Endothelial cell (in vitro differentiated cells): ENCODE measurements at regions not wholly inside any gene's neighbourhood (a gene's known extent, or its start where the extent isn't known, plus 50 kb on each side); places are given as distances from the start of the nearest gene placed in this dataset.

Source experiments
- DNase-seq: peaks from one replicate; pipeline ENCODE4 v3.0.0; 2021; ENCODE audit warnings: low spot score
- H3K27ac Mint-ChIP-seq: one replicate; pipeline ENCODE4 v1.8.0; 2021; ENCODE audit warnings: mixed read lengths, inconsistent platforms; ENCODE audit not compliant: unreplicated experiment
- H3K27me3 Mint-ChIP-seq: one replicate; pipeline ENCODE4 v1.8.0; 2021; ENCODE audit warnings: mild to moderate bottlenecking, moderate library complexity, mixed read lengths, inconsistent platforms; ENCODE audit not compliant: unreplicated experiment
- H3K36me3 Mint-ChIP-seq: one replicate; pipeline ENCODE4 v1.8.0; 2021; ENCODE audit warnings: mild to moderate bottlenecking, low read depth, mixed read lengths, inconsistent platforms; ENCODE audit not compliant: unreplicated experiment
- H3K4me1 Mint-ChIP-seq: one replicate; pipeline ENCODE4 v1.8.0; 2021; ENCODE audit warnings: mild to moderate bottlenecking, mixed read lengths, inconsistent platforms; ENCODE audit not compliant: unreplicated experiment
- H3K4me3 Mint-ChIP-seq: one replicate; pipeline ENCODE4 v1.8.0; 2021; ENCODE audit warnings: mild to moderate bottlenecking, mixed read lengths, inconsistent platforms; ENCODE audit not compliant: unreplicated experiment
- H3K9me3 Mint-ChIP-seq: one replicate; pipeline ENCODE4 v1.8.0; 2021; ENCODE audit warnings: mixed read lengths, inconsistent platforms; ENCODE audit not compliant: unreplicated experiment
- TF ChIP-seq, protein P1 (sequence below): fragments of 200-600 bp; sonication (generic); IDR thresholded peaks from one replicate; pipeline ENCODE4 v1.5.0; 2021; ENCODE audit warnings: antibody characterized with exemption; ENCODE audit not compliant: unreplicated experiment

DNA sequence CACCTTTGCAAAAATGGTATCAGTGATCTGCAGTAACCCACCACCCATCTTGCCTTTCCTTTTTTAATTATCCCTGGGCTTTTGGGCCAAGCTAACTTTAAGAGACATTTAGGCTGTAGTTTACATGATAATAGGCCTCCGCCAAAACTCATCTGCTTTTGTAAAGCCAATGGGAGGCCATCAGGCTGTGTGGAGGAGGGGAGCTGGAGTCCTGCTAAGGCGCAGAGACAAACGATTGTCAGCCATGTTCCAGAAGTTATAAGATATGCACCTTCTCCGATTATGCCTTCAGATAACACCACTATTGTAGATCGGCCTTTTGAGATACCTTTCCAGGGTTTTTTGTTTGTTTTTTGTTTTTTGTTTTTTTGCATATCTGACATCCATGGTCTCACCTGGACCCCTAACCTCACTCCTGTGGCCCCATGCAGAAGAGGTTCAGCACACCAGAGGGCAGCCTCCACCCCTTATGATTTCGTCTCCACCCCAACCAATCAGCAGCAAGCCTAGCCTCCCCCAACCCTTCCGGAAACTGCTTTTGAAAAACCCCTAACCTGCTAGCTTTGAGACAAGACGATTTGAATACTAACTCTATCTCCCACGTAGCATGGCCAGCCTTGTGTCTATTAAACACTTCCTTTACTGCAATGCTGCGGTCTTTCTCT, 113.9 kb upstream of the UBL3 start:
- no peak overlapping the region for H3K4me3 Mint-ChIP-seq
- H3K4me1 Mint-ChIP-seq, result no peaks in the 10 kb centered on the region
- TF ChIP-seq, protein P1, sequence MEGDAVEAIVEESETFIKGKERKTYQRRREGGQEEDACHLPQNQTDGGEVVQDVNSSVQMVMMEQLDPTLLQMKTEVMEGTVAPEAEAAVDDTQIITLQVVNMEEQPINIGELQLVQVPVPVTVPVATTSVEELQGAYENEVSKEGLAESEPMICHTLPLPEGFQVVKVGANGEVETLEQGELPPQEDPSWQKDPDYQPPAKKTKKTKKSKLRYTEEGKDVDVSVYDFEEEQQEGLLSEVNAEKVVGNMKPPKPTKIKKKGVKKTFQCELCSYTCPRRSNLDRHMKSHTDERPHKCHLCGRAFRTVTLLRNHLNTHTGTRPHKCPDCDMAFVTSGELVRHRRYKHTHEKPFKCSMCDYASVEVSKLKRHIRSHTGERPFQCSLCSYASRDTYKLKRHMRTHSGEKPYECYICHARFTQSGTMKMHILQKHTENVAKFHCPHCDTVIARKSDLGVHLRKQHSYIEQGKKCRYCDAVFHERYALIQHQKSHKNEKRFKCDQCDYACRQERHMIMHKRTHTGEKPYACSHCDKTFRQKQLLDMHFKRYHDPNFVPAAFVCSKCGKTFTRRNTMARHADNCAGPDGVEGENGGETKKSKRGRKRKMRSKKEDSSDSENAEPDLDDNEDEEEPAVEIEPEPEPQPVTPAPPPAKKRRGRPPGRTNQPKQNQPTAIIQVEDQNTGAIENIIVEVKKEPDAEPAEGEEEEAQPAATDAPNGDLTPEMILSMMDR, result no peak
- no peaks in the 10 kb centered on the region for H3K9me3 Mint-ChIP-seq
- peaks cover 4% of the 10 kb centered on the region for H3K27me3 Mint-ChIP-seq
- H3K36me3 Mint-ChIP-seq, result peaks cover 4% of the 10 kb centered on the region
- H3K27ac Mint-ChIP-seq, result no peak overlapping the region
- no peak for DNase-seq

DNA sequence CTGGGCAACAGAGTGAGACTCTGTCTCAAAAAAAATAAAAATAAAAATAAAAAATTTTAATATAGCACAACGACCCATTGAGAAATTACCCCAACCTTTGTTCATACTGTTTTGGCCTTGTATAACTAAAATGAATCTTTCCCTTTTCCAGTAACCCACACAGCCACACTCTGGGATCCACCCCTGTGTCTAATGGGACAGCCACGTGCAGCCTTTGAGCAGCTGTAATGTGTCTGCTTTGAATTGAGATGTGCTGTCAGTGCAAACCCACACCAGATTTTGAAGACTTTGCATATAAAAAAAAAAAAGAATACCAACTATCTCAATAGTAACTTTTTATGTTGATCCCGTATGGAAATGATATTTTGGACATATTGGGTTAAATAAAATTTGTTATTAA, 112.7 kb upstream of the UBL3 start:
- peaks cover 4% of the 10 kb centered on the region for H3K27me3 Mint-ChIP-seq
- no peaks in the 10 kb centered on the region for H3K9me3 Mint-ChIP-seq
- no peak overlapping the region for H3K27ac Mint-ChIP-seq
- peaks cover 4% of the 10 kb centered on the region for H3K36me3 Mint-ChIP-seq
- no peak overlapping the region for H3K4me3 Mint-ChIP-seq
- DNase-seq, result no peak
- no peaks in the 10 kb centered on the region for H3K4me1 Mint-ChIP-seq
- TF ChIP-seq, protein P1, result no peak

DNA sequence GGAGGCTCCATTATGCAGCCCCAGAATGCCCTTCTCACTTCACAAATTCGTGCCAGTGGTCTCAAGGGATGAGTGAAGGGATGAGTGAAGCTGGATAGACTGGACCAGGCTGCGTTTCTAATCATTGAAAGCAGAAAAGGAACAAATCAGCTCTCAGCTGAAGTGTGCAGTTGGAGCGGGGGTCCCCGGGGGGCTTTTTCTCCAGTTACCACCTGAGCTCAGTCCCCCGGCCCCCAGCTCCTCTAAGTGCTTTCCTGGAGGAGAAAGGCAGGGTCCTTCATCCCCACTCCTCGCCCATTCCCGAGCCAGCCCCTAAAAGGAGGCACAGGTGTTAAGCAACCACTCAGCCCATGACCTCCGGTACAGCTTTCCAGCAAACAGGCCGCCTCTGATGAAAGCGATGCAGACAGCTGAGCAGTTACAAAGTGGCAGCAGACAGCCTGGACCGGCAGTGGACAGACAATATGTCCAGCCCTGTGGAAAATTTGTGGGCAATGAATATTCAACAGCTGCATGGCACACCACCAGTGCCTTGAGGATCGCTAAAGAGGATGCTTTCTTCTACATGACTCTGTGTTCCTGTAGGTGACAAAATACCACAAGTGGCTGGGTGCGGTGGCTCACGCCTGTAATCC, 110.7 kb upstream of the UBL3 start:
- peaks cover 4% of the 10 kb centered on the region for H3K4me1 Mint-ChIP-seq
- DNase-seq, result no peak
- H3K27me3 Mint-ChIP-seq, result peaks cover 4% of the 10 kb centered on the region
- no peak overlapping the region for H3K27ac Mint-ChIP-seq
- H3K4me3 Mint-ChIP-seq, result no peak overlapping the region
- peaks cover 4% of the 10 kb centered on the region for H3K36me3 Mint-ChIP-seq
- TF ChIP-seq, protein P1, result no peak
- H3K9me3 Mint-ChIP-seq, result no peaks in the 10 kb centered on the region

DNA sequence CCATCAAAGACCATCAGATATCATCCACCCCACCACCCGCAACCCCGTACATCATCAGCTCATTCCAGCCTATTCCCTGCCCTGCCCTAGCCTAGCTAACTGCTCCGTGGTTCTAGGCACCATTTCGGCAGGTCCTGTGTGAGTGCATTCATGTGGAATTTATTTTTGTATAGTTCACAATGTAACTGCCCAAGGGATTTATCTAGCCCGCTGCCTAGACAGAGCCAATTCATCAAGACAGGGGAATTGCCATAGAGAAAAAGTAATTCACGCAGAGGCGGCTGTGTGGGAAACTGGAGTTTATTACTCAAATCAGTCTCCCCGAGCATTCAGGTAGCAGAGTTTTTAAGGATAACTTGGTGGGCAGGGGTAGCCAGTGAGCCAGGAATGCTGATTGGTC, 109.2 kb upstream of the UBL3 start:
- Mint-ChIP-seq H3K36me3 (no peaks in the 10 kb centered on the region), H3K4me3 (no peak overlapping the region), H3K4me1 (peaks cover 6% of the 10 kb centered on the region), H3K9me3 (no peaks in the 10 kb centered on the region), H3K27ac (no peak overlapping the region), H3K27me3 (peaks cover 2% of the 10 kb centered on the region)
- DNase-seq, result no peak
- TF ChIP-seq, protein P1, result no peak

DNA sequence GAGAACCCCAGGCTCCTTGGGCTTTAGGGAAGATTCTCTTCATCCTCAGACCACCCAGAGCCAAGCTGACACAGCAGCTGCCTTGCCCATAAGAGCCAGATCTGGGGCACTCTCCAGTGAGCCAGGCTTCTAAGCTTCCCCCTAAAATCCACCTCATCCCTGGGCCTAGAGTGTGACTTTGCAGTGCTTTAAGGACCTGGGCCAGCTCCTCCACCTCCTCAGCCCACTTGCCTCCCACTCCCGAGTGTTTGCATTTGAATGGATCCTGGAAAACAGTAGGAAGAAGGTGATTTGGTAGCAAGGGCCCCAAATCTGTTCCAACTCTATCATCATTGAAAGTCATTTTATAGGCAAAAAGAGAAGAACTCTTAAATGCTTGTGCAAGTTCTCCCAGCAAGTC, 108.7 kb upstream of the UBL3 start:
- no peaks in the 10 kb centered on the region for H3K9me3 Mint-ChIP-seq
- TF ChIP-seq, protein P1, result no peak
- no peak overlapping the region for H3K27ac Mint-ChIP-seq
- no peak overlapping the region for H3K4me3 Mint-ChIP-seq
- H3K4me1 Mint-ChIP-seq, result peaks cover 9% of the 10 kb centered on the region
- no peaks in the 10 kb centered on the region for H3K36me3 Mint-ChIP-seq
- no peak for DNase-seq
- H3K27me3 Mint-ChIP-seq, result no peaks in the 10 kb centered on the region
